ENCODE measurements at regions not wholly inside any gene's neighbourhood (a gene's known extent, or its start where the extent isn't known, plus 50 kb on each side); places are given as distances from the start of the nearest gene placed in this dataset.

- H3K4me1 ChIP-seq (replicated peaks in 1 of 4; ENCODE audit: control insufficient read depth in 3 of 4, insufficient read depth in 4 of 4, low read length in 3 of 4): no peaks in the 10 kb centered on the region
- no peak overlapping the region for H3K23ac ChIP-seq (ENCODE audit: insufficient read length)
- ChIA-PET POLR2A (ENCODE audit: partially characterized antibody) (no interaction called here), CTCF (ENCODE audit: partially characterized antibody) (interaction anchor here (1.3 kb wide), 1 partner anchor 15 kb away, joined by 3 read pairs; no protein-coding TSS in a partner anchor)
- H2BK15ac ChIP-seq (ENCODE audit: low read length): no peak overlapping the region
- H2BK12ac ChIP-seq (ENCODE audit: low read depth, low read length): no peak overlapping the region
- H2BK5ac ChIP-seq (ENCODE audit: low read depth, low read length): no peak overlapping the region
- no peaks in the 10 kb centered on the region; the same call in 1 of the 2 replicates for H3K23me2 ChIP-seq (ENCODE audit: low read depth, low read length)
- H3K9me3 ChIP-seq (ENCODE audit: insufficient read depth in 2 of 2, low read depth in 1 of 2, low read length in 1 of 2): no peaks in the 10 kb centered on the region
- H3K27me3 ChIP-seq (replicated peaks in 1 of 4; ENCODE audit: control insufficient read depth in 3 of 4, extremely low read depth in 1 of 4, insufficient read depth in 3 of 4, low read length in 3 of 4): no peaks in the 10 kb centered on the region
- no peaks in the 10 kb centered on the region for H3K79me1 ChIP-seq (ENCODE audit: low read depth, low read length)
- DNase-seq (ENCODE audit: low read depth in 1 of 2, low spot score in 2 of 2): no peak
- H2BK120ac ChIP-seq (replicated peaks; ENCODE audit: low read depth, low read length): no peak overlapping the region
- TF ChIP-seq NANOG (IDR thresholded peaks at IDR 0.05; ENCODE audit: insufficient read depth, low read depth, low read length, poor library complexity, severe bottlenecking) (no peak), ASH2L (IDR thresholded peaks at IDR 0.05; ENCODE audit: low read length) (no peak), BRCA1 (IDR thresholded peaks at IDR 0.05; ENCODE audit: low read depth, low read length) (no peak), BCL11A (IDR thresholded peaks at IDR 0.05; ENCODE audit: low read depth in 2 of 2, low read length in 2 of 2) (no peak), KDM1A (IDR thresholded peaks at IDR 0.05; ENCODE audit: borderline replicate concordance, low read length) (no peak), USF2 (IDR thresholded peaks at IDR 0.05; ENCODE audit: low read length) (no peak), E2F6 (IDR thresholded peaks at IDR 0.05) (no peak), RXRA (IDR thresholded peaks at IDR 0.05; ENCODE audit: insufficient read depth, low read depth, low read length) (no peak), POLR2A (IDR thresholded peaks at IDR 0.05; ENCODE audit: control extremely low read depth in 1 of 2, low read depth in 2 of 2, low read length in 2 of 2) (no peak), CBX8 (IDR thresholded peaks at IDR 0.05; ENCODE audit: borderline replicate concordance, low read depth, low read length) (no peak), KDM4A (IDR thresholded peaks at IDR 0.05; ENCODE audit: low read depth, low read length, severe bottlenecking) (no peak), SIX5 (IDR thresholded peaks at IDR 0.05; ENCODE audit: low read depth, low read length) (no peak), BACH1 (IDR thresholded peaks at IDR 0.05; ENCODE audit: low read length) (no peak)
- no peak overlapping the region for H3K18ac ChIP-seq (ENCODE audit: extremely low read depth, low read length)
- H2AFZ ChIP-seq (ENCODE audit: low read length): no peak overlapping the region
- H4K8ac ChIP-seq (ENCODE audit: extremely low read depth, insufficient read depth, low read length): no peak overlapping the region
- H3K4me3 ChIP-seq (ENCODE audit: extremely low read depth in 1 of 4, insufficient read depth in 2 of 4, low read depth in 3 of 4, low read length in 4 of 4): no peak overlapping the region
- H4K91ac ChIP-seq (replicated peaks; ENCODE audit: insufficient read length, low read length): no peak overlapping the region
- H3K36me3 ChIP-seq (ENCODE audit: control insufficient read depth in 2 of 4, insufficient read depth in 4 of 4, low read length in 3 of 4): no peaks in the 10 kb centered on the region
- 81% methylated on average over 3 of the region's 3 CpGs; no CpG with 5 or more reads in 1 of the 2 experiments for WGBS, 2 experiments (ENCODE audit: extremely low coverage in 1 of 2, insufficient coverage in 1 of 2, insufficient read length in 1 of 2, insufficient replicate concordance in 2 of 2, low coverage in 1 of 2, low lambda C conversion rate in 2 of 2, missing lambda C conversion rate in 1 of 2)
- no peak overlapping the region for H3K4me2 ChIP-seq (ENCODE audit: insufficient read depth in 1 of 2, low read depth in 2 of 2, low read length in 2 of 2)
- H3K4ac ChIP-seq (replicated peaks; ENCODE audit: insufficient read length, low read depth, low read length): no peak overlapping the region
- no peak overlapping the region for H3K56ac ChIP-seq (replicated peaks; ENCODE audit: insufficient read length, low read depth, low read length)
- H3K79me2 ChIP-seq (ENCODE audit: control insufficient read depth in 1 of 2, insufficient read depth in 2 of 2, low read length in 2 of 2): no peaks in the 10 kb centered on the region
- no peak overlapping the region for H2BK20ac ChIP-seq (ENCODE audit: low read length)
- H3K14ac ChIP-seq (ENCODE audit: insufficient read length): no peak overlapping the region
- no peak overlapping the region for H2AK5ac ChIP-seq (ENCODE audit: low read depth, low read length)
- FAIRE-seq: no peak
- H4K5ac ChIP-seq (ENCODE audit: insufficient read length, low read depth, low read length): no peak overlapping the region
- no peak overlapping the region for H3K9ac ChIP-seq (replicated peaks in 1 of 4; ENCODE audit: extremely low read depth in 1 of 4, low read depth in 3 of 4, low read length in 3 of 4)
- no peak overlapping the region for H3K27ac ChIP-seq (ENCODE audit: low read depth, low read length)
- H4K20me1 ChIP-seq (replicated peaks in 1 of 2; ENCODE audit: control insufficient read depth in 1 of 2, insufficient read depth in 2 of 2, low read length in 2 of 2): no peaks in the 10 kb centered on the region
These were observed 989.9 kb downstream of the OLFM4 start for GRCh38 chr13:54018485-54018884.

Data from H1 (cell line).